ENCODE measurements at regions not wholly inside any gene's neighbourhood (a gene's known extent, or its start where the extent isn't known, plus 50 kb on each side); places are given as distances from the start of the nearest gene placed in this dataset.

- no peak for ATAC-seq
- TF ChIP-seq ISL1 (CRISPR knock-in tag; IDR thresholded peaks at IDR 0.05) (no peak), CSDC2 (CRISPR knock-in tag; IDR thresholded peaks at IDR 0.05) (no peak), ZNF565 (CRISPR knock-in tag; conservative IDR thresholded peaks at IDR 0.05; ENCODE audit: low read depth) (no peak)
Observed at GRCh38 chr12:115756804-115757203, 520.7 kb downstream of the MED13L start.

- TF ChIP-seq PPARA (CRISPR knock-in tag; IDR thresholded peaks at IDR 0.05; ENCODE audit: borderline replicate concordance) = no peak
- no peak for TF ChIP-seq TCF4 (CRISPR knock-in tag; IDR thresholded peaks at IDR 0.05; ENCODE audit: borderline replicate concordance)
- no peak for TF ChIP-seq ISL1 (CRISPR knock-in tag; IDR thresholded peaks at IDR 0.05)
- no peak for TF ChIP-seq SNAI2 (CRISPR knock-in tag; IDR thresholded peaks at IDR 0.05)
- TF ChIP-seq BACH2 (CRISPR knock-in tag; IDR thresholded peaks at IDR 0.05; ENCODE audit: borderline replicate concordance) = no peak
- no peak for TF ChIP-seq PATZ1 (CRISPR knock-in tag; IDR thresholded peaks at IDR 0.05; ENCODE audit: borderline replicate concordance)
- no peak for TF ChIP-seq CSRNP3 (CRISPR knock-in tag; IDR thresholded peaks at IDR 0.05)
- no peak for TF ChIP-seq ARNTL (CRISPR knock-in tag; IDR thresholded peaks at IDR 0.05; ENCODE audit: borderline replicate concordance, low read depth)
- no peak for TF ChIP-seq RARB (CRISPR knock-in tag; IDR thresholded peaks at IDR 0.05)
- TF ChIP-seq ZFP30 (CRISPR knock-in tag; IDR thresholded peaks at IDR 0.05) = no peak
- ATAC-seq = no peak
Observed at GRCh38 chr12:115756271-115756670, 521.2 kb downstream of the MED13L start.

GRCh38 chr12:115755725-115756085, 521.8 kb downstream of the MED13L start:
- ATAC-seq = no peak

GRCh38 chr12:115755061-115755724, 522.3 kb downstream of the MED13L start:
- TF ChIP-seq POU6F1 (CRISPR knock-in tag; IDR thresholded peaks at IDR 0.05; ENCODE audit: borderline replicate concordance, low read depth) (no peak), RARB (CRISPR knock-in tag; IDR thresholded peaks at IDR 0.05) (no peak), ZFP3 (CRISPR knock-in tag; IDR thresholded peaks at IDR 0.05) (no peak), ZFP30 (CRISPR knock-in tag; IDR thresholded peaks at IDR 0.05) (no peak), ESRRG (CRISPR knock-in tag; IDR thresholded peaks at IDR 0.05) (no peak), OSR1 (CRISPR knock-in tag; IDR thresholded peaks at IDR 0.05) (no peak), ZNF70 (CRISPR knock-in tag; IDR thresholded peaks at IDR 0.05) (no peak), ZNF8 (CRISPR knock-in tag; IDR thresholded peaks at IDR 0.05) (no peak), PPARA (CRISPR knock-in tag; IDR thresholded peaks at IDR 0.05; ENCODE audit: borderline replicate concordance) (no peak), ZC3H10 (CRISPR knock-in tag; IDR thresholded peaks at IDR 0.05) (no peak), TSHZ2 (CRISPR knock-in tag; IDR thresholded peaks at IDR 0.05) (no peak), ISL1 (CRISPR knock-in tag; IDR thresholded peaks at IDR 0.05) (no peak), SNAI2 (CRISPR knock-in tag; IDR thresholded peaks at IDR 0.05) (no peak), CSDC2 (CRISPR knock-in tag; IDR thresholded peaks at IDR 0.05) (no peak), BACH2 (CRISPR knock-in tag; IDR thresholded peaks at IDR 0.05; ENCODE audit: borderline replicate concordance) (no peak), TOX (CRISPR knock-in tag; IDR thresholded peaks at IDR 0.05; ENCODE audit: borderline replicate concordance) (no peak)

More at GRCh38 chr12:115755725-115756085, 521.8 kb downstream of the MED13L start:
- TF ChIP-seq SNAI2 (CRISPR knock-in tag; IDR thresholded peaks at IDR 0.05) = no peak
- no peak for TF ChIP-seq TOX (CRISPR knock-in tag; IDR thresholded peaks at IDR 0.05; ENCODE audit: borderline replicate concordance)
- TF ChIP-seq ZNF8 (CRISPR knock-in tag; IDR thresholded peaks at IDR 0.05) = no peak
- no peak for TF ChIP-seq ARNTL (CRISPR knock-in tag; IDR thresholded peaks at IDR 0.05; ENCODE audit: borderline replicate concordance, low read depth)
- TF ChIP-seq TCF4 (CRISPR knock-in tag; IDR thresholded peaks at IDR 0.05; ENCODE audit: borderline replicate concordance) = no peak
- TF ChIP-seq CREB5 (CRISPR knock-in tag; IDR thresholded peaks at IDR 0.05; ENCODE audit: low read depth) = no peak
- no peak for TF ChIP-seq ZNF565 (CRISPR knock-in tag; conservative IDR thresholded peaks at IDR 0.05; ENCODE audit: low read depth)

More at GRCh38 chr12:115755061-115755724, 522.3 kb downstream of the MED13L start:
- no peak for ATAC-seq
